ENCODE measurements at regions not wholly inside any gene's neighbourhood (a gene's known extent, or its start where the extent isn't known, plus 50 kb on each side); places are given as distances from the start of the nearest gene placed in this dataset.

- intact Hi-C loops (cut with micrococcal nuclease): no loop called here
- POLR2A ChIA-PET: no interaction called here
- Histone ChIP-seq H3K27ac (ENCODE audit: low read length in 2 of 2) (no peak overlapping the region), H4K20me1 (ENCODE audit: control insufficient read depth, insufficient read depth, low read length, poor library complexity, severe bottlenecking) (no peaks in the 10 kb centered on the region), H3K9ac (ENCODE audit: low read length) (no peak overlapping the region), H3K36me3 (replicated peaks in 1 of 2; ENCODE audit: control extremely low read depth in 1 of 2, control insufficient read depth in 1 of 2, extremely low read depth in 1 of 2, insufficient read depth in 2 of 2, low read length in 1 of 2) (no peaks in the 10 kb centered on the region), H3K4me2 (replicated peaks; ENCODE audit: low read depth, low read length, poor library complexity, severe bottlenecking) (no peak overlapping the region), H3K79me2 (ENCODE audit: control insufficient read depth, insufficient read depth, low read length) (no peaks in the 10 kb centered on the region), H3K9me3 (ENCODE audit: control extremely low read depth in 1 of 3, control insufficient read depth in 2 of 3, insufficient read depth in 1 of 3, low read length in 2 of 3) (no peaks in the 10 kb centered on the region), H3K27me3 (replicated peaks in 1 of 4; ENCODE audit: control extremely low read depth in 1 of 4, control insufficient read depth in 3 of 4, insufficient read depth in 4 of 4, low read length in 3 of 4) (no peaks in the 10 kb centered on the region), H2AFZ (ENCODE audit: insufficient read depth, low read depth, low read length, poor library complexity, severe bottlenecking) (no peak overlapping the region), H3K4me1 (ENCODE audit: control insufficient read depth in 2 of 2, insufficient read depth in 2 of 2, low read length in 2 of 2) (no peaks in the 10 kb centered on the region), H3K4me3 (ENCODE audit: control extremely low read depth in 1 of 5, extremely low read depth in 1 of 5, insufficient read depth in 1 of 5, low read depth in 2 of 5, low read length in 4 of 5) (no peak overlapping the region)
- no peak for DNase-seq
- H3K9me3 Mint-ChIP-seq (ENCODE audit: insufficient read depth): peaks cover 2% of the 10 kb centered on the region
- TF ChIP-seq CTCF (IDR thresholded peaks at IDR 0.05): no peak
- no peak for TF ChIP-seq EZH2 (IDR thresholded peaks at IDR 0.05; ENCODE audit: borderline replicate concordance, insufficient read depth, low read depth, low read length, poor library complexity, severe bottlenecking)
- no peak for ATAC-seq (ENCODE audit: low read depth)
- 77% methylated on average over 4 of the region's 5 CpGs for WGBS (ENCODE audit: insufficient coverage)
- H3K27ac Mint-ChIP-seq: no peak overlapping the region
- no peaks in the 10 kb centered on the region for H3K4me1 Mint-ChIP-seq
- no peak overlapping the region for H3K4me3 Mint-ChIP-seq
- CTCF ChIA-PET: no interaction called here
- peaks cover 32% of the 10 kb centered on the region for H3K27me3 Mint-ChIP-seq
These were observed 125.4 kb upstream of the SPDL1 start for GRCh38 chr5:169458221-169458620.

GRCh38 chr5:169450464-169450863, 133.1 kb upstream of the SPDL1 start:
- H3K9me3 ChIP-seq (ENCODE audit: control extremely low read depth in 1 of 3, control insufficient read depth in 2 of 3, insufficient read depth in 1 of 3, low read length in 2 of 3): no peaks in the 10 kb centered on the region
- peaks cover 6% of the 10 kb centered on the region for H3K27me3 Mint-ChIP-seq
- 88% methylated on average over 1 of the region's 1 CpG for WGBS (ENCODE audit: insufficient coverage)
- H3K4me1 ChIP-seq (ENCODE audit: control insufficient read depth in 2 of 2, insufficient read depth in 2 of 2, low read length in 2 of 2): no peaks in the 10 kb centered on the region
- no peak overlapping the region for H3K9ac ChIP-seq (ENCODE audit: low read length)
- no peaks in the 10 kb centered on the region for H4K20me1 ChIP-seq (ENCODE audit: control insufficient read depth, insufficient read depth, low read length, poor library complexity, severe bottlenecking)
- H3K9me3 Mint-ChIP-seq (ENCODE audit: insufficient read depth): peaks cover 4% of the 10 kb centered on the region
- H3K4me2 ChIP-seq (replicated peaks; ENCODE audit: low read depth, low read length, poor library complexity, severe bottlenecking): no peak overlapping the region
- no peaks in the 10 kb centered on the region for H3K27me3 ChIP-seq (replicated peaks in 1 of 4; ENCODE audit: control extremely low read depth in 1 of 4, control insufficient read depth in 3 of 4, insufficient read depth in 4 of 4, low read length in 3 of 4)
- no peak overlapping the region for H3K4me3 ChIP-seq (ENCODE audit: control extremely low read depth in 1 of 5, extremely low read depth in 1 of 5, insufficient read depth in 1 of 5, low read depth in 2 of 5, low read length in 4 of 5)
- intact Hi-C loops (cut with micrococcal nuclease): no loop called here
- H2AFZ ChIP-seq (ENCODE audit: insufficient read depth, low read depth, low read length, poor library complexity, severe bottlenecking): no peak overlapping the region
- H3K27ac ChIP-seq (ENCODE audit: low read length in 2 of 2): no peak overlapping the region
- no peaks in the 10 kb centered on the region for H3K79me2 ChIP-seq (ENCODE audit: control insufficient read depth, insufficient read depth, low read length)
- TF ChIP-seq CTCF (IDR thresholded peaks at IDR 0.05) (no peak), EZH2 (IDR thresholded peaks at IDR 0.05; ENCODE audit: borderline replicate concordance, insufficient read depth, low read depth, low read length, poor library complexity, severe bottlenecking) (no peak)
- ChIA-PET POLR2A (no interaction called here), CTCF (no interaction called here)
- no peak for DNase-seq
- H3K4me3 Mint-ChIP-seq: no peak overlapping the region
- ATAC-seq (ENCODE audit: low read depth): no peak
- H3K36me3 ChIP-seq (replicated peaks in 1 of 2; ENCODE audit: control extremely low read depth in 1 of 2, control insufficient read depth in 1 of 2, extremely low read depth in 1 of 2, insufficient read depth in 2 of 2, low read length in 1 of 2): no peaks in the 10 kb centered on the region
- no peaks in the 10 kb centered on the region for H3K4me1 Mint-ChIP-seq
- no peak overlapping the region for H3K27ac Mint-ChIP-seq

Measured in B cell (primary cell).